A204.1 (cell line): ENCODE measurements at regions not wholly inside any gene's neighbourhood (a gene's known extent, or its start where the extent isn't known, plus 50 kb on each side); places are given as distances from the start of the nearest gene placed in this dataset.
"Not testable (repeated sequence)": the region's sequence is repeated elsewhere in the genome, so short reads cannot be mapped to it uniquely, and the experiment has no call there.

Experiments
- FAIRE-seq: peaks from 2 replicates; lab custom pipeline; 2012; peaks lifted over from hg19 to GRCh38; lab: Jason Lieb, UNC

GRCh38 chr2:8346706-8347430 is 335.0 kb upstream of the ID2 start:
- FAIRE-seq: no peak

- FAIRE-seq: not testable (repeated sequence)
Observed at GRCh38 chr2:8348911-8349310, 332.9 kb upstream of the ID2 start.

- FAIRE-seq: no peak
Observed at GRCh38 chr2:8352296-8352695, 329.6 kb upstream of the ID2 start.

GRCh38 chr2:8352989-8353388 is 328.9 kb upstream of the ID2 start:
- no peak for FAIRE-seq

GRCh38 chr2:8355102-8355859 is 326.6 kb upstream of the ID2 start:
- no peak for FAIRE-seq

GRCh38 chr2:8357738-8358518 is 323.9 kb upstream of the ID2 start:
- no peak for FAIRE-seq

GRCh38 chr2:8361930-8362329 is 319.9 kb upstream of the ID2 start:
- FAIRE-seq: no peak

GRCh38 chr2:8363161-8363560 is 318.7 kb upstream of the ID2 start:
- no peak for FAIRE-seq

GRCh38 chr2:8364668-8365067 is 317.2 kb upstream of the ID2 start:
- no peak for FAIRE-seq

- no peak for FAIRE-seq
Observed at GRCh38 chr2:8365331-8365910, 316.4 kb upstream of the ID2 start.

GRCh38 chr2:8367833-8368232 is 314.0 kb upstream of the ID2 start:
- no peak for FAIRE-seq

GRCh38 chr2:8368463-8368862 is 313.4 kb upstream of the ID2 start:
- FAIRE-seq: no peak

- FAIRE-seq: no peak
Observed at GRCh38 chr2:8369522-8369921, 312.3 kb upstream of the ID2 start.

GRCh38 chr2:8370258-8370802 is 311.5 kb upstream of the ID2 start:
- FAIRE-seq: no peak

- FAIRE-seq: no peak
Observed at GRCh38 chr2:8371653-8372052, 310.2 kb upstream of the ID2 start.

GRCh38 chr2:8374782-8375181 is 307.1 kb upstream of the ID2 start:
- FAIRE-seq: no peak

- FAIRE-seq: no peak
Observed at GRCh38 chr2:8376603-8377410, 305.0 kb upstream of the ID2 start.

- no peak for FAIRE-seq
Observed at GRCh38 chr2:8378016-8378810, 303.6 kb upstream of the ID2 start.

GRCh38 chr2:8379128-8379527 is 302.7 kb upstream of the ID2 start:
- no peak for FAIRE-seq

- no peak for FAIRE-seq
Observed at GRCh38 chr2:8379549-8379948, 302.3 kb upstream of the ID2 start.

- no peak for FAIRE-seq
Observed at GRCh38 chr2:8380026-8380425, 301.8 kb upstream of the ID2 start.
